GM18505 (cell line): ENCODE measurements at regions not wholly inside any gene's neighbourhood (a gene's known extent, or its start where the extent isn't known, plus 50 kb on each side); places are given as distances from the start of the nearest gene placed in this dataset.
"Not testable (repeated sequence)": the region's sequence is repeated elsewhere in the genome, so short reads cannot be mapped to it uniquely, and the experiment has no call there.

Experiments
- ATAC-seq: cut with Tn5 transposase; IDR thresholded peaks from one replicate; pipeline ENCODE4 v1.9.1; 2021; ENCODE audit not compliant: unreplicated experiment
- POLR2A ChIP-seq: IDR thresholded peaks from 4 replicates; pipeline ENCODE4 v1.6.1; 2011; ENCODE audit warnings: borderline replicate concordance; ENCODE audit not compliant: insufficient read depth, insufficient read length; ENCODE audit errors: extremely low read depth

- no peak for TF ChIP-seq POLR2A
- ATAC-seq: no peak
These were observed 220.6 kb downstream of the TAF11L14 start for GRCh38 chr5:17854901-17855300.

- no peak for TF ChIP-seq POLR2A
- ATAC-seq: no peak
These were observed 226.5 kb downstream of the TAF11L14 start for GRCh38 chr5:17860660-17861315.

GRCh38 chr5:17864903-17865302 is 230.6 kb downstream of the TAF11L14 start:
- ATAC-seq: not testable (repeated sequence)

GRCh38 chr5:17865966-17866365 is 231.7 kb downstream of the TAF11L14 start:
- ATAC-seq: not testable (repeated sequence)

GRCh38 chr5:17872204-17872603 is 237.9 kb downstream of the TAF11L14 start:
- no peak for ATAC-seq
- no peak for TF ChIP-seq POLR2A

GRCh38 chr5:17878541-17878940 is 244.3 kb downstream of the TAF11L14 start:
- TF ChIP-seq POLR2A: no peak
- no peak for ATAC-seq

- no peak for ATAC-seq
- TF ChIP-seq POLR2A: no peak
These were observed 245.0 kb downstream of the TAF11L14 start for GRCh38 chr5:17879276-17879675.

- no peak for ATAC-seq
- TF ChIP-seq POLR2A: no peak
These were observed 246.6 kb downstream of the TAF11L14 start for GRCh38 chr5:17880869-17881268.

GRCh38 chr5:17882760-17883488 is 248.7 kb downstream of the TAF11L14 start:
- no peak for TF ChIP-seq POLR2A
- no peak for ATAC-seq

GRCh38 chr5:17888155-17888554 is 253.9 kb downstream of the TAF11L14 start:
- ATAC-seq: no peak
- TF ChIP-seq POLR2A: no peak

- ATAC-seq: no peak
- TF ChIP-seq POLR2A: no peak
These were observed 256.2 kb downstream of the TAF11L14 start for GRCh38 chr5:17890501-17890900.

- no peak for ATAC-seq
- TF ChIP-seq POLR2A: no peak
These were observed 257.6 kb downstream of the TAF11L14 start for GRCh38 chr5:17891881-17892280.

- no peak for TF ChIP-seq POLR2A
- ATAC-seq: no peak
These were observed 258.9 kb downstream of the TAF11L14 start for GRCh38 chr5:17893026-17893635.

GRCh38 chr5:17895288-17896033 is 261.2 kb downstream of the TAF11L14 start:
- ATAC-seq: no peak
- no peak for TF ChIP-seq POLR2A

GRCh38 chr5:17896605-17897004 is 262.3 kb downstream of the TAF11L14 start:
- TF ChIP-seq POLR2A: no peak
- no peak for ATAC-seq
